GM19099 (cell line): ENCODE measurements at regions not wholly inside any gene's neighbourhood (a gene's known extent, or its start where the extent isn't known, plus 50 kb on each side); places are given as distances from the start of the nearest gene placed in this dataset.

Experiments used
- POLR2A ChIP-seq: IDR thresholded peaks from 3 replicates; pipeline ENCODE4 v1.6.1; 2011; ENCODE audit warnings: low read depth; ENCODE audit not compliant: insufficient read length; ENCODE audit errors: extremely low read depth

DNA sequence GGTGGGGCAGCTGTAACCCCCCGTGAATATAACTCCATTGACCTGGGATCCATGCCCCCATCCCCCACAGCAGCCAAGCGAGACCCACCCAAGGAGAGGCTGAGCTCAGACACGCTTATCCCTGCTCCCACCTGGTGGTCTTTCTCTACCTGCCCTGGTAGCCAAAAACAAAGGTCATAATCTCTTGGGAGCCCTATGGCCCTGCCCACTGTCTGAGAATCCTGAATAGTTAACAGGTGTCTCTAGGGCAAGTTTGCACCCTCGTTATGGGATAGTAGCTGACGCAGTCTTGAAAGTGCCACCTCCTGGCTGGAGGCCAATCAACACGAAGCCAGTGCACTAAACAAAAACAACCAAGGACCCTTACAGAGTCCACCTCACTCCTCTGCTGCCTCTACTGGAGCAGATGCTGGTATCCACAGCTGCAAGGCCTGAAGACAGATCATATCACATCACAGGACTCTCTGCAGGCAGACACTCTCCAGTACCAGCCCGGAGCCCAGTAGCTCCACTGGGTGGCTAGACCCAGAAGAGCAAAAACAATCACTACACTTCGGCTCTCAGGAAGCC lies 134.3 kb upstream of the C1orf174 start:
- TF ChIP-seq POLR2A: no peak

DNA sequence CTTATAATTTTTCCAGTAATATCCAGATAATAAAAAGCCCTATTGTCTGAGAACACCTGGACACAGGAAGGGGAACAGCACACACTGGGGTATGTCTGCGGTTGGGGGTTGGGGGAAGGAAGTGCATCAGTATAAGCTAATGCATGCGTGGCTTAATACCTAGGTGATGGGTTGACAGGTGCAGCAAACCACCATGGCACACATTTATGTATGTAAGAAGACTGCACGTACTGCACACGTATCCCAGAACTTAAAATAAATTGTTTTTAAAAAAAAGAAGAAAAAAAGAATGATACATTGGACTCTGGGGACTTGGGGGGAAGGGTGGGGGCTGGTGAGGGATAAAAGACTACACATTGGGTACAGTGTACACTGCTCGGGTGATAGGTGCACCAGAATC lies 144.9 kb upstream of the C1orf174 start:
- no peak for TF ChIP-seq POLR2A

DNA sequence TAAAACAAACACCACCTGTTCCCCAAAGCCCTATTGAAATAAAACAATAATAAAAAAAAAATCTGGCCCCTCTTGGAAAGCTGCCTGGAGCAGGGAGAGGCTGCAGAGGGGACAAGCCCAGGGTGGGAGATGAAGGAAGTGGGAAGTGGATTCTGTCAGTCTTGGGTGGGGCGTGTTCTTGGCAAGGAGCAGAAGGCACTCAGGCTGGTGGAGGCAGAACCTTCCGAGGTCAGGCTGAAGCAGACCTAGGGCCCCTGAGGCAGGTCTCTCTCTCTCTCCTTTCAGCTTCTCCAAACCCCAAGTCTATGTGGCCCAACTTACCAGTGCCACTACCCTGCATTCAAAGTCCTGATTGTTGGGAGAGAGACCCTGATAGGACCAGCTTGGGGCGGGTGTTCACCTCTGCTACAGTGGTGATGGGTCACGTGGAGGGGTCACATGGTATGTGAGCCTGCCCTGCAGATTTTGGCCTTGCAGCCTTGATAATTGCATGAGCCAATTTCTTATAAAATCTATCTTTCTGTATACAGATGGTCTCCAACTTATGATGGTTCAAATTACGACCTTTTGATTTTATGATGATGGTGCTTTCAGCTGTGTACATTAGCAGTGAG lies 145.4 kb upstream of the C1orf174 start:
- no peak for TF ChIP-seq POLR2A

DNA sequence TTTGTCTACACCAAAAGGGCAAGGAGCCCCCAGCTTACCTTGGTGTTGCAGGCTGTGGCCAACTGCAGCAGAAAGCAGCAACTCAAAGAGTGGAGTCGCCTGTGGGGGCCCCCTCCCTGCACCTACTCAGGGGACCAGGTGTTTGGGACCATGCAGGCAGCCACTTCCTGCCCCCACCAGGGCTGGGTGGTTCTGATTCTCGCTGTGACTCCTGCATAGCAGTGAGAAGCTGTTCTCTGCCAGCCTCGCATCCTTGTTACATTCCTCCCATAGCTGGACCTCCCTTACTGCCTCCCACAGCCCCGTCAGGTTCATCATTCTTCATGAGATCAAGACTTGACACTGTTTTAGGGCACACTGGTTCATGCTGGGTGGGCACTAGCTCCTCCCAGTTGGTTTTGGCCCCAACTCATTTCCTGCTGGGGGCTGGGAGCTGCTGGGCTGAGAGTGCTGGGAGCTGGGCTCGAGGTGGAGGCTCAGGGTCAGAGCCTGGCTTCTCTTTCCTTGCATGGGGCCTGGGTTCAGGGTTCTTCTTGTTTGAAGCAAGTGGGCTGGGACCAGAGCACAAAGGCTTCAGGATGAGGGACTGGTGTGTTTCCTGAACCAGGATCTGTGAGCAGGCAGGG lies 146.9 kb upstream of the C1orf174 start:
- TF ChIP-seq POLR2A: no peak

DNA sequence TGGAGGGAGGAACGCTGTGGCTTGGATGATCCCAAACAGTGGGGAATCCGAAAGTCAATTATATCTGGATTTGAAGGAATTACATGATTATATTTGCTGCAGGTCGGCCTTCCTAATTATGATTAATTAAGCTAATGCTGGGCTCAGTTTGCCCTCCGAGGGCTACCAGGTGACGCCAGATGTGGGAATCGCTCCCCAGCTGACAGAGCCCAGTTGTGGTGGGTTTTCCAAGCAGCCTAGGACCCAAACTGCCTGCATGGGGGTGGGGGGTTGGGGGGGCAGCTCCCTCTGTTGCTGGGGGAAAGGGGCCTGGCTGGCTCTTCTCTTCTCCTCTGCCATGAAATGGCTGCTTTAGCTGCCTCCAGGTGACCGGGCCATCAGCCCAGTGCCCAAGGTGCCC lies 147.6 kb upstream of the C1orf174 start:
- TF ChIP-seq POLR2A: no peak

DNA sequence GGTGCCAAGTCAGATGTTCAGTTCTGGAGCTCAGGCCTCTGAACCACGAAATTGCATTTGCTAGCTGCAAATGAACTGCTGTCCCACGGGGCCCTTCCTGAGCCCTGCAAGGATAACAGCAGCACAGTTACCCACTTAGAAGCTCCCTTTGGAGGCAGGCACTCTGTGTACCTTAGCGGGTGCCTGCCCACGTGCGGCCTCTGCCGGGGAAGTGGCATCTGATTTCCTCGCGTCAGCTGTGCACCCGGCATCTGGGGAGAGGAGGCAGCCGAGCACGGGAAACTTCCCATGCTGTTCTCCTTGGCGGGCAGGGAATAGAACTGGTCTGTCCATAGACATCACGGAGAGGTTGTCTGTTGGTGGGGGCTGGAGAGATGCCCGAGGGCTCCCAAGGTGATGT lies 148.0 kb upstream of the C1orf174 start:
- no peak for TF ChIP-seq POLR2A

DNA sequence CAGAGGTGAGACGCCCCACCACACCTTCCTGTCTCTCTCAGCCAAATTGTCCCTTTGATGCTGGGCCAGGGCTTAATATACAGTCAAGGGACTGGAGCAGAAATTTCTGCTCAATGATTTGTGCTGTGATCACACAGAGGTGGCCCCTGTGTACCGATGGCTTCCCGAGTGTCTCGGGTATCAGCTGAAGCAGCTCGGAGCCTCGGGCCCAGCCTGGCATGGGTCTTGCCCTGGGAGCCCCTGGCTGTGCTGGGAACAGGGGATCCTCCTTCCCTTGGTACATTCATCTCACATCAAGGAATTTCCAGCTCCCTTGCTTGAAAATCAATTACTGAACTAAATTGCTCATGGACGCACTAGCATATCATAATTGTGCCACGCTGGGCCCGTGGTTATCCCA lies 148.8 kb upstream of the C1orf174 start:
- no peak for TF ChIP-seq POLR2A

DNA sequence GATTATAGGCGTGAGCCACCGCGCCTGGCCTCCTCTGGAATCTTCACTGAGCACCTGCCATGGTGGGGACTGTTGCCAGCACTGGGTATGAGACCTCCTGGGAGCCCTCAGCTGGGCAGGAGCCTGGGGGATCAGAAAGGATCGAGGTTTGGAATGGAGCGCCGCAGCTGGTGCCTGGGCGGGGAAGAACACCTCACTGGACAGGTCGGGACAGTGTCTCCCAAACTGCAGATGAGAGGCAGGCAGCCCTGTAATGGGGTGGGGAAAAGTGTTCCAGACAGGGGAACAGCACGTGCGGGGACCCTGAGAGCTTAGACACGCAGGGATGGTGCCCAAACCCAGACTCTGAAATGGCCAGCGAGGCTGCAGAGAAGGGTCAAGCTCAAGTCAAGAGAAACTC lies 150.9 kb upstream of the C1orf174 start:
- TF ChIP-seq POLR2A: no peak

DNA sequence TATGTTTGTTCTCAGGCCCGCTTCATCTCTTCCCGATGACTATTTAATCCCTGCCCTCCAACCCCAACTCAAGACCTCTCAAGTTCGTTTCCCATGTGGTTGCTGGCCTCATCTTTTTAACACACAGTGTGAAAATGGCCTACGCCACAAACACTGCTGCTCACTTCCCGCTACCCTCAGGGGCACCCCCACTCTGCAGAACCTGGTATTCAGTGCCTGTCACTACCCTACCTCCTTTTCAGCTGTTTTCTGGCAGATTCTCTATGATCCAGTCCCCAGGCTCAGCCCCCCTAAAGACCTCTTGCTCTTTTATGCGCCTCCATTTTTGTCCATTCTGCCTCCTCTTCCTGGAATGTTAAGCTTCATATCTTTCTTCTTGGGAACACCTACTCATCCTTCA lies 152.6 kb upstream of the C1orf174 start:
- TF ChIP-seq POLR2A: no peak

DNA sequence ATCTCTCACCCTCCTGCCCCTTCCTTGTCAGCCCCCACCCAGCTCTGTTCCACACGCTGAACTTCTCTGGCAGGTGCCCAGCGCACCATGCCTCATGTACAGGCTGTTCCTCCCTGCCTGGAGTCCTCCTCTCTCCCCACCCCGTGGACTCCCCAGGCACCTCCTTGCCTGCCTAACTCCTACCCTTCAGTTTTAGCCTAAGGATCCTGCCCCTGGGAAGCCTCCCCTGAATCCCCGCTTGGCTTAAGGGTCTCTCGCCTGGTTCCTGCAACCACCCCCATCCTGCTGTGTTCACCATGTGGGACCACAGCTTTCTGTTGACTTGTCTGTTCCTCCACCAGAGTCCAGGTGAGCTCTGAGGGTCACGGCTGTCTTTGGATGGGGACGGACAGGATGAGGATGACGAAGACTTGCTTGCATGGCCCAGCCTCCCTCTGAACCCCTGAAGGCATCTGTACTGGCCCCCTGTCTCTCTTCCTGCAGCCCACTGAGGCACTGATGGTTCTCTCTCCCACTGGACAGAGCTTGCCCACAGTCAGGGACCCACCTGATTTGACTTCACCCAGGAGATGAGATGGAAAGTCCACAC lies 153.2 kb upstream of the C1orf174 start:
- TF ChIP-seq POLR2A: no peak

DNA sequence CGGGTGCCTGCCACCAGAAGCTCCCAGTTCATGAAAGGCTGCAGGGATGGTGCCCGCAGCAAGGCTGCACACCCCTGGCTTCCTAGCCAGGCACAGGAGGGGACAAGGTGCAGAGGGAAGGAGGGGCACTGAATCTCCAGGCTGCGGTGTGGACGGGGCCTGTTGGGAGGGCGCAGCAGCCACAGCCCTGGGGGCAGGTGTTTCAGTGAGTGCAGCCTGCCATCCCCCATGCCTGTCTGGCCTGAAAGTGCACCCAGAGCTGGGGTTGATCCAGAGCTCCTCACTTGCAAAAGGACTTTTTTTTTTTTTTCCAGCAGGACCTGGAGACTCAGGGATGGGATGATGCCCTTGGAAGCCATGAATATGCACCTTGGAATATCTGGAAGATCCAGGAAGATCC lies 153.7 kb upstream of the C1orf174 start:
- TF ChIP-seq POLR2A: no peak

DNA sequence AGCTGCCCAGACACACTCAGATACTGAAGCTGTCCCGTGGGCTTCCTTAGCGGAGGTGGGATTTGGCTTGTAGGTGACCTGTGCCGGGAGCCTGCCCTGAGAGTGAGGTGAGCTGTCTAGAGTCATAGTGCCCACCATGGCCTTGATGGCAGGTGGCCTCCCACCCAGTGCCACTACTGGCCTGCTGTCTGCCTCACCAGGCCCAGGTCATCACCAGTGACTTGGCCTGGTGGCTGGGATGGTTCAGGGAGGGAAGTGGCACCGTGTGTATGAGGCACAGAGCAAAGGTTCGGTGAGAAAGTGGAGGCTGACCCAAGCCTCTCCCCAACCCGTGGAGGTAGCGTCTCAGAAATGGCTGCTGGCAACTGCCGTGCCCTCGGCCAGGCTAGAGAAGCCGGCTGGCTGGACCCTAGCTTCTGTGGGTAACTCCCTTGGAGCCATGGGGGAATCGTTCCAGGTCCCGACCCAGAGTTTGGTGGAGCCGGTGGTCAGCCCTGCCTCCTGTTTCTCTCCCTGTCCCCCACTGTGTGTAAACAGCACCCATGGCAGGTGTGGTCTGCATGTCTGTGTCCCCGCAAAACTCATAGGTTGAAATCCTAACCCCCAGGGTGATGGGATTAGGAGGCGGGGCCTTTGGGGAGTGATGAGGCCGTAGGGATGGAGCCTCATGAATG lies 155.4 kb upstream of the C1orf174 start:
- no peak for TF ChIP-seq POLR2A

DNA sequence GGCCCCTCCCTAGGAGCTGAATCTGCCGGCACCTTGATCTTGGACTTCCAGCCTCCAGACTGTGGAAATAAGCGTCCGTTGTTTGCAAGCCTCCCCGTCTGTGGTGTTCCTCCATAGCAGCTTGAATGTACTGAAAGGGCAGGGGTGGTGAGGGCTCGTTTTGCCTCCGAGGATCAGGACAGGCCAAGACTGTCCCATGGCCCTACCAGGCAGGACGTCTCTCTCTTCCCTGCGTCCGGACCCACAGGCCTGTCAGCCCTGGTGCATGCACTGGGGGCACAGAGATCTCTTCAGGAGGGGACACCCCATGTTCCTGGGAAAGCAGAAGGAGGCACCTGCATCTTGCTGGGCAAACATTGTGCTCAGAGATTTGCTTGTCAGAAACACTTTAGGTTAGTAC lies 156.3 kb upstream of the C1orf174 start:
- no peak for TF ChIP-seq POLR2A

DNA sequence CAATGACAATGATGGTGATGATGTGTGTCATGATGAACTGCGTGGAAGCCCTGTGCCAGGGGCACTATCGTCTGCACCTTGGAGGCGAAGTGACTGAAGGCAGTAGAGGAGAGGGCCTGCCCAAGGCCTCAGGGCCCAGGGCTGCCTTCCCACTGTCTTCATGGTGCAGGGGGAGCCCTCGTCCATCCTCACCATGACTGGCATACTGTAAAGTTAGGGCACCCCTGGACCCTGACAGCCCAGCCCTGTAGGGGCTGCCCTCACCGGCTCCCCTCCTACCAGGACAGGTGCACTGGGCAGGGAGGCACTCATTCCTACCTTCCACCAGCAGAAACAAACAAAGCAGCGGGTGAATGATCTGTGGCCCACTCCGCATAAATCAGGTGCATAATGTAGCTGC lies 156.9 kb upstream of the C1orf174 start:
- TF ChIP-seq POLR2A: no peak

DNA sequence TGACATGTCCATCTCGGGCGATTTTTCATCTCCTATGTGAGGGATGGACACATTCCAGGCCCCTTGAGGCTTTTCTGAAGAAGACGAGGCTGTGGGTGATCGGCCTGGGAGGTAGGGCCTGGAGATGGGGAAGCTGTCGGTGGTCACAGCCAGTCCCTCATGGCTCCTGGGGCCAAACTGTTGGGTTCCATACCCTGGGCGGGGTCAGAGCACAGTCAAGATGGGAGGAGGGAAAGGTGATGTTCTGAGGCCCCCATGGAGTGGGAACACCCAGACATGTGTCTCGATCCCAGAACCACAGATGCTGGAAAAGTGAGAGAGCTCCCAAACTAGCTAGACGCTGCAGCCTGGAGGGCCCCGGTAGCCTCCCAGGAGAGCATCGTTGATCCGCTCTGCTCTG lies 157.5 kb upstream of the C1orf174 start:
- TF ChIP-seq POLR2A: no peak

DNA sequence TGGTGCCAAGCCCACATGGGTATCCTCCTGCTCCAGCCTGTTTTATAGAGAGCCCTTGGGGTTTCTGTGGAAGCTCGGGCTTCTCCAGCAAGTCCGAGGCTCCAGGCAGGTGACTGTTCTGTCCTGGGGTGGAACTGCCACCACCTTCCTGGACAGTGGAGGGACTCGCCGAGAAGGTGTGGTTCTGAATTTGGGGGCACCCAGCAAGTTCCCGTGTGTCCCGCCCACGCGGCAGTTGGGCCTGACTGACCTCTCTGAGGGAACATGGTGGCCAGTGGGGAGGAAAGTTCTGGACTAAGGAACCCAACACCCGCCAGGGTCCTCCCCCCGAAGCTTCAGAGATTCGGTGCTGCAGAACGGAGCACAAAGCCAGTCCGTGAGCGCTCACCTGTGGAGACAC lies 158.1 kb upstream of the C1orf174 start:
- no peak for TF ChIP-seq POLR2A
